NCI-H82 treated with DMSO at 0.1 percent for 48 hours (cell line): ENCODE measurements at regions not wholly inside any gene's neighbourhood (a gene's known extent, or its start where the extent isn't known, plus 50 kb on each side); places are given as distances from the start of the nearest gene placed in this dataset.

Experiments
- DNase-seq: peaks from one replicate; lab custom pipeline; 2025; ENCODE audit not compliant: unreplicated experiment; lab: John Stamatoyannopoulos, UW

- DNase-seq = no peak
Observed at GRCh38 chr17:79680318-79680695, 50.4 kb upstream of the ENPP7 start.

GRCh38 chr17:79679631-79680317 lies 51.0 kb upstream of the ENPP7 start:
- no peak for DNase-seq

GRCh38 chr17:79678736-79679255 lies 51.9 kb upstream of the ENPP7 start:
- DNase-seq = no peak

DNA sequence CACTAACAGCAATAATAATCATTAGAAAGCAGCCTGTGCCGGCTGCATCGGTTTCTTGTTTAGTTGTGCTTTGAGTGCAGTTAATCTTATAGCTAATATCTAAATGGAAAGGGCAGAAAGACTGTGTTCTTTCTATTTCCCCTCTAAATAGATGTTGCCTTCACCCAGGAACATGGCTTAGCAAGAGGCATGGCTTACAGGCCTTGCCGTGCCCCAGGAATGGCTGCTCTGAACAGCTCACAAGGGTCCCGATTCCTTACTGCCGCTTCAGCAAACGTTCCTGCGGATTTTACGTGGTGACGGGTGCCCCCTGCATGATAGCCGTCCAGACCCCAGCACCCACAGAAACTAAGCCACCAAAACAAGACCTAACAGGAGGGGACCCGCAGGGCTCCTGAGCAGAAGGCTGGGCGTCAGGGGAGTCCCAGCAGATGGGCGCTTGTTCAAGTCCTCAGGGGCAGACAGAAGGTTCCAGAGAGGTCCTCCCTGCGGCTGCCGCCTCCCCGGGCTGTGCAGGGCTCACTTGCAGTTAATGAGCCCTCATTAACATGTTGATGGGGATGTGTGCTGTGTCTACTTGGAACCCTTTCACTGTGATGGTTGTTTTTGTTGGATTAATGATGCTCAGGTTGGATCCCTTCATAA lies 52.5 kb upstream of the ENPP7 start:
- no peak for DNase-seq

GRCh38 chr17:79677646-79678045 lies 53.1 kb upstream of the ENPP7 start:
- DNase-seq = no peak

- no peak for DNase-seq
Observed at GRCh38 chr17:79676796-79677195, 53.9 kb upstream of the ENPP7 start.

DNA sequence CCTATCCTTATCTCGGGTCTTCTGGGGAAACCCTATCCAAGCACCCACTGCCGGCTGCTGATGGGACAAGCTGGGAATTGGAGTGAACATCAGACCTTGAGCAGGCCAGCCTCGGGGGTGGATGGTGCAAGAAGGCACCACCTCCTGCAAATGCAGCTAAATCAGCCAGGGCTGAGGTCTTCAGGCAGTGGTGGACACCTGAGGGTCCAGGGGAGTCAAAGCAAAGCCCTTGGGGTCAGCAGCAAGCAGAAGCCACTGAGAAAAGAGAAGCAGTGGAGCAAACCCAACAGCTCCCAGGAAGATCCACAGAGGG lies 55.4 kb upstream of the ENPP7 start:
- DNase-seq = no peak

- DNase-seq = peak; percentile 11
Observed at GRCh38 chr17:79674506-79675412, 56.0 kb upstream of the ENPP7 start.

DNA sequence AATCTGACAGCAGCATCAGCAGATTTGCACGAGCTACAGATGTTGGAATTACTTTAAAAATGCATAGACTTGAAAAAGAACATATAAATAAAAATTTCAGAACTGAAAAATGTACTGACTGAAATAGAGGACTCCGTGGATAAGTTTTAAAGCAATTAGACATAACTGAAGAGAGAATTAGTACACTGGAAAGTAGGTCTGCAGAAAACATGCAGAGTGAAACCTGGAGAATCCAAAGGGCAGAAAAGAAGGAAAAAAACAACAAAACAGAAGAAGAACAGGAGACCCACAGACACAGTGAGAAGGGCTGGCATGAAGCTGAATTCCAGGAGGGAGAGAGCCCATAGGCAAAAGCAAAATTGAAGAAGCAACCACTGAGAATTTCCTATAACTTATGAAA lies 57.2 kb upstream of the ENPP7 start:
- DNase-seq = no peak

GRCh38 chr17:79672496-79672895 lies 58.2 kb upstream of the ENPP7 start:
- no peak for DNase-seq

GRCh38 chr17:79671085-79671694 lies 59.6 kb upstream of the ENPP7 start:
- DNase-seq = no peak

- DNase-seq = no peak
Observed at GRCh38 chr17:79670537-79671084, 59.8 kb upstream of the RBFOX3 start.

DNA sequence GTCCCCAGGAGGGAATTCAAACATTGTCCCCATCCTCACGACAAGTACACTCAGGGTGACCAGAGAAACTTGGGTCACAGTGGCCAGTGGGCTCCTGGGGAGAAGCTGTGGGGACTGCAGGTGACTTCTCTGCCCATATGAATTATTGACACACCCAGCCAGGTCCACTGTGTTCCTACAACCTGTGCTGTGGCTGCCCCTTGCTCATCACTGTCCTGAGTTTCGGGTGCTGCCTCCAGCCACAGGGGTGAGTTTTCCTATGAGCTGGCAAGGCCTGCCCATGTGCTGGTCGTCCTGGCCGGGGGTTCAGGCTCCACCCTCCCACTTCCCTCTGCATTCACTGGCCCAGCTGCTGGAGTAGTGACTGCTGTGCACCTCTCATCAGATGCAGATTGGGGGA lies 59.0 kb upstream of the RBFOX3 start:
- no peak for DNase-seq

DNA sequence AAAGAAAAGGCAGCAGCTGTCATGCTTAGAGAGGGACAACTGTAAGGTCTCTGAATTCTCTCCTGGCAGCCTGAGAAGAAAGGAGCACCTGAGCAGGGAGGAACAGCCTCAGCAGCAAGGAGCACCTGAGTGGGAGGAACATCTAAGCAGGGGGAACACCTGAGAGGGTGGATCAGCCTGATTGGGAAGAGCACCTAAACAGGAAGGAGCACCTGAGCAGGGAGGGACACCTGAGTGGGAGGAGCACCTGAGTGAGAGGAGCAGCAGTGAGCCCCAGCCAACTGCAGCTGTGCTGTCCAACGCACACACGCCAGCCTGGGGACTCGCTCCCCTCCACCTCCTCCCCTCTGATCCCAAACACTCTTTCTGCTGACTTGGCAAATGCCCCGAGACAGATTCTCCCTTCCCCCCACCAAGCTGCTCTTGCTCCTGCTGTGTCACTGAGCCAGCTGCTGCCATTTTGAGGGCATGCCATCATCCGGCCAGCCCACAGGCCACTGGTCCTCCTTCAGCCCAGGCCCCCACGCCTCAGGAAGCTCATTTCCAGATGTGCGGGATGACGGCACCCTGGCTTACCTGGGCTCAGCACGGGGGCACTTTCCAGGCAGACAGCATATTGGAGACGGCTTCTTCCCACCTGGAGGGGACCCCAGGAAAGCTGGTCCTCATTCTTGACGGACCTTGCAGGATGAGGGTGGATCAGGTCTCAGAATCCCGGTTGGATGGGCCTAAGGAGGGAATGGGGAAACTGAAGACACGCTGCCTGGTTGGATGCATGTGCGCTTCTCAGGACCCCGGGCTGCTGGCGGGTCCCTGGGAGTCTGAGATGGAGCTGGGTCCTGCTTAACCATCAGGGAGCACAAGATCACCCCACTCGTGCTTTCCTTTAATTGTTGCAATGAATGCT lies 57.7 kb upstream of the RBFOX3 start:
- no peak for DNase-seq

DNA sequence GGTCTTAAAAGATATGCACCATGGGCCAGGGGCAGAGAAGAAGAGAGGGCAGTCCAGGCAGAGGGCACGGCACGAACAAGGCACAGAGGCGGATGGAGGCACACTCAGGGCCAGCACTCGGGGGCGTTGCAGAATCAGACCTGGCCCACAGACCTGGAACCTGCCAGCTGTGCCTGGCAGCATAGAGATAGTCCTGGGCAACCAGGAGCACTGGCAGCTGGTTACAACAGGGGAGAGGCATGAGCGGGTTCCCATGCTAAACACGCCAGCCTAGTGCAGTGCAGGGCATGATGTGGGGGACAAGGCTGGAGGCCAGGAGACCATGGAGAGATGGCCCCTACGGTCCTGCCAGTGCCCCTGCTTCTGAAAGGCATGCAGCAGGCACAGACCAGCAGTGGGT lies 56.9 kb upstream of the RBFOX3 start:
- DNase-seq = no peak

GRCh38 chr17:79667121-79667715 lies 56.4 kb upstream of the RBFOX3 start:
- no peak for DNase-seq

DNA sequence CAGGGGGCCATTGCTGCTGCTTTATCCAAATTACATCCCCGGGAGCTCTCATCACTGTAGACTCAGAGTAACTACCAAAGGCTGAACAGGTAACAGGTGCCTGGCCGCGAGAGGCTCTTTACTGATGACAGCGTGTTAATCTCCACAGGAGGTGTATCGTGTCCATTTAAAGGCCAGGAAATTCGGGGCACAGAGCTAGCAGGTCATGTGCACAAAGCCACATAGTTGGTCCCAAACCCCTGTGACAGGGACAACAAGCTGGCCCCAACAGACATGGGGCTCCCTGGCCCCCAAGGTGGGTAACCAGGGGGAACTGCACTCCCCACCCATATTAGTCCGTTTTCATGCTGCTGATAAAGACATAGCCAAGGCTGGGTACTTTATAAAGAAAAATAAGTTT lies 55.3 kb upstream of the RBFOX3 start:
- no peak for DNase-seq

DNA sequence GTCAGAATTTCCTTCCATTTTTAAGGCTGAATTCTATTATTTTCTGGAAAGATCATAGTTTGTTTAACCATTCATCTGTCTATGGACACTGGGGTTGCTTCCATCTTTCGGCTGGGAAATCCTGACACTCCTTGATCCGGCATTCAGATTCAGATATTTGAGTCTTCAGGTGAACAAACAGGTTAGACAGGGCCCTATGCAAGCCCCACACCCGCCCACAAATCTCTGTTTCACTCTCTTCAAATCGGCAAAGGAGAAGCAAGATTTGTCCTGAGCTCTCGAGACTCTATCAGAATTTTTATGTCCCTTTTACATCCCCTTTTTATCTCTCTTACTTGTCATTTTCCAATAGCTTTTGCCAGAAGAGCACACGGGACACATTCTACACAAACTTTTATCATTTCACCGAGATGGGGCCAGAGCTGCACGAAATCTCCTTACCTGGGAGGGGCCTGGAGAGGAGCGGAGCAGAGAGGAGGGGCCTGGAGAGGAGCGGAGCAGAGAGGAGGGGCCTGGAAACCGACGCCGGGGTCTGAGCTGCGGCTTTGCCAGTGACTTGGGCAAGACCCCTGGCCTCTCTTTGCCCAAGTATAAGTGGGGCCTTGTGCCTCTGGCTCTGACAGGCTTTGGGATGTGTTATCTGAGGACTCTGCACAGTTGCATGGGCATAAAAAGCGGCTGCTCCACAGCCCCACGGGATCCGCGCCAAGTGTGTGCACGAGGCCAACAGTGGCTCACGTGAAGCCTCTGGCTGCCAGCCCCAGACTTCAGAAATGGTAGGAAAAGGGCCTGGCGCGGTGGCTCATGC lies 54.3 kb upstream of the RBFOX3 start:
- no peak for DNase-seq
